ENCODE measurements at regions not wholly inside any gene's neighbourhood (a gene's known extent, or its start where the extent isn't known, plus 50 kb on each side); places are given as distances from the start of the nearest gene placed in this dataset.
A peak's percentile ranks its signal among the peaks of the same experiment; 100 is the strongest.

GRCh38 chr6:144912474-144912873 lies 627.3 kb downstream of the UTRN start:
- peak; percentile 88 for DNase-seq
- TF ChIP-seq CTCF (IDR thresholded peaks at IDR 0.05), result peak; percentile 64
- Mint-ChIP-seq H3K4me1 (ENCODE audit: low read depth) (peaks cover 47% of the 10 kb centered on the region), H3K9me3 (no peaks in the 10 kb centered on the region), H3K4me3 (peak overlapping the region; percentile 82), H3K36me3 (ENCODE audit: low read depth) (0 out of 2 replicates have a peak, but pooled peaks cover 4% of the 10 kb centered on the region), H3K27ac (peak overlapping the region; percentile 89), H3K27me3 (ENCODE audit: insufficient read depth) (peaks cover 1% of the 10 kb centered on the region; the same call in 1 of the 2 replicates)

- H3K4me3 Mint-ChIP-seq, result no peak overlapping the region
- H3K36me3 Mint-ChIP-seq (ENCODE audit: low read depth), result no peaks in the 10 kb centered on the region
- no peak overlapping the region for H3K27ac Mint-ChIP-seq
- TF ChIP-seq CTCF (IDR thresholded peaks at IDR 0.05), result no peak
- no peaks in the 10 kb centered on the region for H3K27me3 Mint-ChIP-seq (ENCODE audit: insufficient read depth)
- no peak for DNase-seq
- H3K9me3 Mint-ChIP-seq, result no peaks in the 10 kb centered on the region
- H3K4me1 Mint-ChIP-seq (ENCODE audit: low read depth), result peaks cover 38% of the 10 kb centered on the region
These were observed 632.9 kb downstream of the UTRN start for GRCh38 chr6:144918073-144918472.

GRCh38 chr6:144919560-144919959 lies 634.4 kb downstream of the UTRN start:
- no peak for TF ChIP-seq CTCF (IDR thresholded peaks at IDR 0.05)
- Mint-ChIP-seq H3K27ac (no peak overlapping the region), H3K27me3 (ENCODE audit: insufficient read depth) (no peaks in the 10 kb centered on the region), H3K4me1 (ENCODE audit: low read depth) (peaks cover 38% of the 10 kb centered on the region), H3K9me3 (no peaks in the 10 kb centered on the region), H3K36me3 (ENCODE audit: low read depth) (no peaks in the 10 kb centered on the region), H3K4me3 (no peak overlapping the region)
- DNase-seq, result no peak

- Mint-ChIP-seq H3K27ac (no peak overlapping the region), H3K27me3 (ENCODE audit: insufficient read depth) (no peaks in the 10 kb centered on the region), H3K4me3 (no peak overlapping the region), H3K4me1 (ENCODE audit: low read depth) (peaks cover 38% of the 10 kb centered on the region), H3K9me3 (no peaks in the 10 kb centered on the region), H3K36me3 (ENCODE audit: low read depth) (no peaks in the 10 kb centered on the region)
- no peak for TF ChIP-seq CTCF (IDR thresholded peaks at IDR 0.05)
- DNase-seq, result no peak
These were observed 635.3 kb downstream of the UTRN start for GRCh38 chr6:144920391-144920961.

DNA sequence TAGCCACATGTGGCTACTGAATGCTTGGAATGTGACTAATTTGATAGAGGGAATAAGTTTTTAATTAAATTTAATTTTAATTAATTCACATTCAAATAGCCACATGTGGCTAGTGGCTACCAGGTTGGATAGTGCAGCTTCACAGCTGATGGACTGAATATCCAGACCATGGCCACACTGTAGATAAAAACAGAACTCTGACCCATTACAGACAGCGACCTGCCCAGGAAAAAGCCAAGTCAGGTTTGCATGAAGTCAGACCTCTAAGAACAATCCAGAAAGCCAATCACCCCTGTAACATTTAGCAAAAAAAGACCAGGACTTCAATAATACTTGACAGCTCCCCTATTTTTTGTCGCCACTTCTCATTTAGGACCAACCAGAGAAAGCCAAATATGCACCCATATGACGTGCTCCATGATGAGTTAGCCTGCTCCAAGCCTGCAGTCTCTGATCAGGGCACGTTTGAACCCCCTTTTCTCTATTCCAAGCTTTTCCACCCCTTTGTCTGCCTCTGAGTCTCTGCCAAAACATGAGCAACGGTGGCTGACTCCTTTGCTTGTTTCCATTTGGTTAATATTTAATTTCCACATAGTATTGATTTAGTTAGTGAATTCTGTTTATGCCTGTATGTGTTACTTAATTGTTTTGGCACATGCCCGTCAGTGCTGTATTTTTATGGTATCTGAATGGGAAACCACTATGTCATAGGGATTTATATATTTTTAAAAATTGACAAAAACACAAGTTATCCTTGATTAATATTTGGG lies 636.3 kb downstream of the UTRN start:
- Mint-ChIP-seq H3K27me3 (ENCODE audit: insufficient read depth) (no peaks in the 10 kb centered on the region), H3K9me3 (no peaks in the 10 kb centered on the region), H3K27ac (no peak overlapping the region), H3K36me3 (ENCODE audit: low read depth) (no peaks in the 10 kb centered on the region), H3K4me1 (ENCODE audit: low read depth) (peaks cover 38% of the 10 kb centered on the region), H3K4me3 (no peak overlapping the region)
- DNase-seq, result no peak
- no peak for TF ChIP-seq CTCF (IDR thresholded peaks at IDR 0.05)

Data from HFFc6 (cell line).